NCI-H510A (cell line): ENCODE measurements at regions not wholly inside any gene's neighbourhood (a gene's known extent, or its start where the extent isn't known, plus 50 kb on each side); places are given as distances from the start of the nearest gene placed in this dataset.

Experiments
- DNase-seq: peaks from one replicate; lab custom pipeline; 2025; lab: John Stamatoyannopoulos, UW

- no peak for DNase-seq
These were observed 222.3 kb downstream of the ETS1 start for GRCh38 chr11:128365044-128365443.

- DNase-seq: peak; percentile 85
These were observed 225.8 kb downstream of the ETS1 start for GRCh38 chr11:128361451-128362020.

- DNase-seq: no peak
These were observed 227.8 kb downstream of the ETS1 start for GRCh38 chr11:128359515-128359914.

- DNase-seq: no peak
These were observed 230.3 kb downstream of the ETS1 start for GRCh38 chr11:128357073-128357472.

GRCh38 chr11:128355558-128355957 lies 231.8 kb downstream of the ETS1 start:
- DNase-seq: no peak

- DNase-seq: no peak
These were observed 232.9 kb downstream of the ETS1 start for GRCh38 chr11:128354476-128354875.

- no peak for DNase-seq
These were observed 236.2 kb downstream of the ETS1 start for GRCh38 chr11:128351168-128351567.

GRCh38 chr11:128349650-128350299 lies 237.6 kb downstream of the ETS1 start:
- no peak for DNase-seq

- DNase-seq: no peak
These were observed 240.6 kb downstream of the ETS1 start for GRCh38 chr11:128346804-128347203.

- no peak for DNase-seq
These were observed 242.0 kb downstream of the ETS1 start for GRCh38 chr11:128345316-128345715.

GRCh38 chr11:128343870-128344269 lies 243.5 kb downstream of the ETS1 start:
- no peak for DNase-seq

- no peak for DNase-seq
These were observed 244.2 kb downstream of the ETS1 start for GRCh38 chr11:128343135-128343514.

GRCh38 chr11:128342511-128343134 lies 244.7 kb downstream of the ETS1 start:
- peak; percentile 99 for DNase-seq

GRCh38 chr11:128341280-128342248 lies 245.8 kb downstream of the ETS1 start:
- no peak for DNase-seq

- no peak for DNase-seq
These were observed 247.6 kb downstream of the ETS1 start for GRCh38 chr11:128339792-128340191.

GRCh38 chr11:128338811-128339210 lies 248.5 kb downstream of the ETS1 start:
- no peak for DNase-seq

- no peak for DNase-seq
These were observed 251.2 kb downstream of the ETS1 start for GRCh38 chr11:128336203-128336602.

GRCh38 chr11:128335729-128336128 lies 251.6 kb downstream of the ETS1 start:
- DNase-seq: no peak

GRCh38 chr11:128334311-128335044 lies 252.9 kb downstream of the ETS1 start:
- no peak for DNase-seq

- no peak for DNase-seq
These were observed 256.0 kb downstream of the ETS1 start for GRCh38 chr11:128331317-128331716.

GRCh38 chr11:128330203-128330602 lies 257.2 kb downstream of the ETS1 start:
- no peak for DNase-seq
